HG03060 (cell line): ENCODE measurements at regions not wholly inside any gene's neighbourhood (a gene's known extent, or its start where the extent isn't known, plus 50 kb on each side); places are given as distances from the start of the nearest gene placed in this dataset.

Source experiments
- ATAC-seq: cut with Tn5 transposase; IDR thresholded peaks from one replicate; pipeline ENCODE4 v1.9.1; 2021; ENCODE audit warnings: low read depth, moderate number of reproducible peaks; ENCODE audit not compliant: unreplicated experiment

DNA sequence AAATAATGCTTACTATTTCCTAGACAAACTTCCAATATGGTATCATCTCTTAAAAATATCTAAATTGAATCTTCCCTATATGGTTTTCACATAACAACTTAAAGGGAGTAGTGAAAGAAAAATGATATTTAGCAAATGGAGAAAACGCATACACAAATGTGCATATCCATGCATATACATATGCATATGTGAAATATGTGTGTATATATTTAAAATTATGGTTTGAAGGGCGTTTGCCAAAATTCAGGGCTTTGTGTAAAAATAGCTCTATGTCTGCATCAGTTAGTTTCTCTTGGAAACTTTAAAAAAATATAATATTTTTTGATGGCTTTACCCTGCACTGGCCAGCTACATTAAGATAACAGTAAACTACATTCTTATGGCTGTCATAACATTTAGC is 986.7 kb downstream of the BCL11A start:
- no peak for ATAC-seq

DNA sequence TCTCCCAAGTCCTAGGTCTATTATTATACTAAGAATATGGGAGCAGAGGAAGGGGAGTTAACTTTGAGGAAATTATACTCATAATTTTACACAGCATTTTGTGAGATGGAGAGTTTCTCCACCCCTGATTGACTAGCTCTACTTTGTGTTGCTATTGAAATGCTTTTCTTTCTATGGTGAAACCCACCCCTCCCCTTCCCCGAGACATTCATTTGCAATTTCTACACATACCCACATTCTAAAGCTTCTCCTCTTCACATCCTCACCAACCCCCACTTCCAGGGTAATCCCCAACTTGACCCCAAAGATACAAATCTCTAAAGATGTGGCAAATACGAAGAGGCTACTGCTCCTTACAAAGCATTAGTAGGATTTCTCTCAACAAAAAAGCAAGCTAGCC is 992.2 kb downstream of the BCL11A start:
- no peak for ATAC-seq

DNA sequence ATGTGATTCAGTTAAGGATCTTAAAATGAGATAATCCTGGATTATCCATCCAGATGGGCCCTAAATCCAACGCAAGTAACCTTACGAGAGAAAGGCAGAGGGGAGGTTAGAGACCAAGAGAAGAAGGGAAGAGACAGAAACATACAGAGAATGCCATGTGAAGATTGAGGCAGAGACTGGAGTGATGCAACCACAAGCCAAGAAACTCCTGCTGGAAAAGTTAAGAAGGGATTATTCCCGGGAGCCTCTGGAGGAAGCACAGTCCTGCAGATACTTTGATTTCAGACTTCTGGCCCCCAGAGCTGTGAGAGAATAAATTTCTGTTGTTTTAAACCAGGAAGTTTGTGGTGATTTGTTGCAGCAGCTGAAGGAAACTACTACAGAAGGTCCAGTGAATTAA is 992.7 kb downstream of the BCL11A start:
- no peak for ATAC-seq

DNA sequence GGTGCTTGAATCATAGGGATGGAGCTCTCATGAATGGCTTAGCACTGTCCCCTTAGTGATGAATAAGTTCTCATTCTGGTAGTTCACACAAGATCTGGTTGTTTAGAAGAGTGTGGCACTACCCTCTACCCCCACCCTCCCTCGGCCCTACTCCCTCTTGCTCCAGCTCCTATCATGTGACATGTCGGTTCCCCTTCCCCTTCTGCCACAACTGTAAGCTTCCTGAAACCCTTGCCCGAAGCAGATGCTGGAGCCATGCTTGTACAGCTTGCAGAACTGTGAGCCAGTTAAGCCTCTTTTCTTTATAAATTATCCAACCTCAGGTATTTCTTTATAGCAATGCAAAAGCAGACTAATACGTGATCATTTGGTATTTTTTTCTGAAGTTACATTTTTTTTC is 1012.6 kb downstream of the BCL11A start:
- ATAC-seq, result no peak

DNA sequence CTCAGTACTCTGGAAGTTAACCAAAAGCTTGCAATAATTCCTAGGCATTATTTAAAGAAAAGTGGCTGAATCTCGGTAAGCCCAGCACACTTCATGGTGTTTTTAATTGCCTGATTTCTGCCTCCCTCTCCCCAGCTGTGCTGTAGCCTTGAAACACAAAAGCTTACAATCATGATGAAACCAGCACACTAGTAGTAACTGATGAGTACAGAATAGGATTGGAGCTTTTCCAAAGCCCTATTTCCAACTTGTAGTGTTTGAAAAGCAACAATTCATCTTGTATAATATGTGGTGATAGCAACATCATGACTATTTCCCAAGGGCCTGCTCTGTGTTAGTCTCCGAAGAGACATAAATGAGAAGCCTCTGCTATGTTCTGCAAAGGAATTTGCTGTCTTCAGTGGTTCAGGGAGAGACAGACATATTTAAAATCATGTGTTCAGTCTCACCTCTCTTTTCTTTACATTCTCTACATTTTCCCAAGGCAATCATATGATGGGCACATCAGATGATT is 1015.0 kb downstream of the BCL11A start:
- no peak for ATAC-seq

DNA sequence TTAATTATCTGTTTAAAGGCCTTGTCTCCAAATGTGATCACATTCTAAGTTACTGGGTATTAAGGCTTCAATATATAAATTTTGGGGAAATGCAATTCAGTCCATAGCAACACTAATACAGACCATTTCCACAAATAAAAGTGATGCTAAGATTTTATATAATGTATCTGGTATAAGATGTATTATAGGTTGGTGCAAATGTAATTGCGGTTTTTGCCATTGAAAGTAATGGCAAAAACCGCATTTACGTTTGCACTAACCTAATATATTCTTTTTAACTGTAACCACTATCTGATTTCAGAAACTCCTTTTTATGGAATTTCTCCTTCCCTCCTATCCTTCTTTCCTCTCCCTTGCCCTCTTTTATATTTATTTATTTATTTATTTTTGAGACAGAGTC is 1020.6 kb downstream of the BCL11A start:
- ATAC-seq, result no peak

DNA sequence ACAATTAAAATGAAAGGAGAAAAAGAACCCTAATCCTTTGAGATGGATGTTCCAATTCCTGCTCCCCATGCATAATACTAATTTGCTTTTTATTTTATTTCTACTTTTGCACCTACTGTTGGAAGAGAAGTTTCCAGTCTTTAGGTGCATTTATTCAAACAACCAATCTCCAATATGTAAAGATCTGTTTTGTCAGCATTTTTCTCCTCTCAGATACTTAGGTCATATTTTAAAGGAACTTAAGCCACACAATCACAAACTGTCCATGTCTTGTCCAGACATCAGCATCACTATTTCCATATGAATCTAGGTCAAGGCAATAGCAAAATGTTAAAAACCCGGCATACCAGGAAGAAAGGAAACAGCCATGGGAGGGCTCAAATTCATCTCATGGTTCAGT is 1023.2 kb downstream of the BCL11A start:
- ATAC-seq, result no peak

DNA sequence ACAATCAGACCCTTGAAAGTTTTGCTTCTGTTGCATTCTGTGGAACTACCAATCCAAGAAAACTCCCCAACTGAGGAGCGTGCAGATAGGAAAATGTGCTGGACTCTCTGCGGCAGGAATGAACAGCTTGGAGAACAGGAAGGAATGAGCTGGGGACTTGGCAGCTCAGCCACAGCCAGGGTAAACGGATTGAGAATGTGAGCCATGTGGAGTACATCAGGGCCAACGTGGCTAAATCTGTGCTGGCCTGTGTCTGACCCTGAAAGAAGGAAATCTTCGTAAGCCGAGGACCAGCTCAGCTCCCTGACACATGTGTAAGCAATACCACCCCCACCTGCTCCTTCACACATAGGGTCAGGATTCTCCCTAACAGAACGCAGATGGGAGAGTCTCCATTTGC is 1023.7 kb downstream of the BCL11A start:
- ATAC-seq, result no peak

DNA sequence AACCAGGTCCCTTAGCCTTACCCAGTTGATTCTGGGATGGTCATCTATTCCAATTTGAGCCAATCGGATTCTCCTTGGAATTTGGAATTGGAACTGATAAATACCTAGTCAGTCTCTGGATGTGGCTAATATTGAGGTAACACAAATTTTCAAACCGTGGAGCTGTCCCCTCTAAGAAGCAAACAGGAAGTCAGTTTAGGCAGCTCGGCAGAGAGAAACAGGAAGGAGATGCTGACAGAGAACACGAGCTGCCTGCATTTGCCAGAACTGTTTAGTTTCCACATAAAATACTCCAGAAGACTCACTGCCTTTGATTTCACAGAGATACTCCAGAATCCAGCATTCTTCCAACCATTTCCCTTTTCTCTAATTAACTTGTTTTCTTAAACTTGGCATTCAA is 1024.9 kb downstream of the BCL11A start:
- ATAC-seq, result no peak

DNA sequence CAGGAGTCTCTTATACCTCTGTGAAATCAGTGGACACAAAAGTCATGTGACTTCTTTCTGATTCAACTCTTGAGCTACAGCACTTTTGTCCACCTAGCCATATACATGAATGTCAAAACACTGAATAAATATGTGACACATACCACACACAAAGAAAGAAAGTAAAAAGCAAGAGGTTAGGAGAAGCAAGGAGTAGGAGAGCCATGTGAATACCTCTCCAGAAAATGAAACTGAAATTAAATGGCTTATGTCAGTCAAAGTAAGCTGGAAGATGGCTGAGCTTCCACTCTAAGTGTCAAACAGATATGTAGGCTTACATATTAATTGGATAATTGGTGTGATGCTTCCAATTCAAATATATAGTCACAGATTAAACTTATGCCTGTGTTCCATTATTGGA is 1050.5 kb downstream of the BCL11A start:
- ATAC-seq, result no peak

DNA sequence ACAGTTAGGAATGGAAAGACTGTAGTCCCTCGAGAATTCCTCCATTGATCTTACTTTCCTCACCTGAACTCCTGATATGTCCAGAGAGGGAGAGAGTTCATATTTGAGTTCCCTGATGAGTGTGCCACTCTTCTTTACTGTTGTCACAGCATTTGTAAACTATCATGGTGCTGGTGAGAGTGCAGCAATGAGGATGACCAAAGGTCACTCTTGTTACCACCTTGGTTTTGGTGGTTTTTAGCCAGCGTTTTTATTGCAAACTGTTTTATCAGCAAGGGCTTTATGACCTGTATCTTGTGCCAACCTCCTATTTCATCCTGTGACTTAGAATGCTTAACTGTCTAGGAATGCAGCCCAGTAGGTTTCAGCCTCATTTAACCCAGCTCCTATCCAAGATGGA is 1062.5 kb downstream of the BCL11A start:
- ATAC-seq, result no peak

DNA sequence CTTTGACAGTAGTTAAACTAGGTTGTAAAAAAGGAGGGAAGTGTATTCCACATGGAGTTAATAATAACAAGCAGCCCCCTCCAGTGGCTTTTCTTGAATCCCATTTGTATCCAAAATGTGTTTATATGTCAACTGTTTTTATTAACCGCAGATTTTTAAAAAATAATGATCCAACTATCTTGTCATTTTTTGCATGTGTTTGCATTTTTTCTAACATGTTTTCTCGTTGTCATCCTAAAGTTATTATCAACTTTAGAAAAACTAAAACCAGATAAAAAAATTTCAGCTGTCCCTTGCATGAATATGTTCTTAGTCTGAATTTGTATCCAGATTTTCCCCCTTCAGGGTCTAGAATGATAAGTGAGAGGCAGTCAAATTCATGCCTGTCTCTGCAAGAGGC is 1063.3 kb downstream of the BCL11A start:
- ATAC-seq, result no peak

DNA sequence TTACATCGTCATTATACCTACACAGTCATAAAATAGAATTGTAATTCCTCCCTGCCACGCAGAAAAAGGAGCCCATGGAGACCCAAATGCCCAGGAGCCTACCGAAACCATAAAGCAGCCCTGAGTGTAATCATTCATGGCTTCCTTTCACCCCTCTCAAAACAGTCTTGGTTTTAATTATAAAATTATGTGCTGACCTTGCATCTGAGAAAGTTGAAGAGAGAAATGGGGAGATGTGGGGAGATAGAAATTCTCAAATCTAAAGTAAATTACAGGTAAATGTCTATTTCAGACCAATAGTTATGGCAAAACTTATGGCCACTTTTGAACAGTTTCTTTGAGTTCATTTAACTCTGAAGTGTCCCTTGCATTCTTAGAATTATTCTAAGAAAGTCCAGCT is 1068.8 kb downstream of the BCL11A start:
- no peak for ATAC-seq

DNA sequence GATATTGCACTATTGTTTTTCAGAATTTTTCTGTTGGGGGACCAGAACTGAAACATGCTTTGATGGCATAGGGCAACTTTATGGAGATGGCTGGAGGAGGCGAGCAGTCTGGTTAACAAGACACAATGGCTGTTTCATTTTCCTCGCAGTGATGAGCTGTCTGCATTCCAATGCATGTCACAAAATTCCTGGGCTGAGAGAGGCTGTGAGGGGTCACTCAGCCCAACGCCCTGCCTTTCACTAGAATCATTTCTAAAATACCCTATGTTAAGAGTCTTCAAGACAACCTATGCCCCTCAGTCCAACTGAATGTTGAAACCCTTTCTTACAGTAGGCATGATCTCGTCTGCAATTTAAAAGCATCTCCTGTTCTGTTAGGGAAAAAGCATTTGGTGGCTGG is 1090.0 kb downstream of the BCL11A start:
- no peak for ATAC-seq

DNA sequence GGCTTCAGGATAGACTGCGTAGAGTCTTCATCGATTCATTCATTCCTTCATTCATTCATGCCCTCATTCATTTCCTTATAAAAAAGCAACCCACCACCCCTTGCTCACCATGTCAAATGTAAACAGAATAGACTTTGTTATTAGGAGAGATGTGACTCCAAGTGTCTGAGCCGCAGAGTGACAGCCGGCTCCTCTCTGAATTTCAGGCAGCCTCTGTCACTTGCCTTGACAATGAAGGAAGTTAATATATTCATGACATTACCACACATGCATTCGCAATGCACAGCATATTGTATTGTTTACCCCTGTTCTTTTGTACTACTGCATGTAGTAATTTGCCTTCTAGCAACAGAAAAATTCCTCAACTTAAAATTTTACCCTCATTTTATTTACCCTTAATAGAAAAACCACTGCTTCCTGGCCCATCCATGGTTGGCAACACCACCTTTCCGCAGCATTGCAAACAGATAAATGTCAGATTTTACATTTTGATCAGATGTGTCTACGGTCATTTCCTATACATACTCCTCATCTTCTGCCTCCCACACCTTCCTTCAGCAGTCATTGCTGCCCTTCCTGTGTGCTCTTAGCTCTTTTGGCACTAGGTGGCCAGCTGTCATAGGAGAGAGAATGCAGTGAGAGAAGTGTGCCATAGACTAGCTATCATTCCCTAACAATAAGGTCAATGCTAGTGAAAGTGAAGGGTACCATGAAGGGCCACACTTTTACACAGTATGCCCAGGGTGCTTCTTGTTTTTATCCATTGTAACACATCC is 1090.8 kb downstream of the BCL11A start:
- no peak for ATAC-seq

DNA sequence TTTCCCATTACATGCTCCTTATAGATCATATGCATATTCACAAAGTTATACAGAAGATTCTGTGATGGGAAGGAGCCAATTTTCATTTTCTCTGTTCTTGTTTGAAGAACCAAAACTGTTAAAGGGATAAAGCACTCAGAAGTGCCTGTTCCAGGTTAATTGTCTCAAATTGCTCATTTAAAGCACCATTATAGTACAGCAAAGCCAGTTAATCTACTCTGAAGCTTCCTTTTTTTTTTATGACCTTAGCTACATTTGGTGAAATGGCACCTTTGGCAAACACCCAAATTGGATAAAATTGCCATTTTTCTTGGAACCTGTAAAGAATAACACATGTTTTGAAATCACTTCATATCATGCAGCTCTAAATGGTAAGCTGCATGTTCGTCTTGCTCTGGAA is 1092.3 kb downstream of the BCL11A start:
- ATAC-seq, result no peak

DNA sequence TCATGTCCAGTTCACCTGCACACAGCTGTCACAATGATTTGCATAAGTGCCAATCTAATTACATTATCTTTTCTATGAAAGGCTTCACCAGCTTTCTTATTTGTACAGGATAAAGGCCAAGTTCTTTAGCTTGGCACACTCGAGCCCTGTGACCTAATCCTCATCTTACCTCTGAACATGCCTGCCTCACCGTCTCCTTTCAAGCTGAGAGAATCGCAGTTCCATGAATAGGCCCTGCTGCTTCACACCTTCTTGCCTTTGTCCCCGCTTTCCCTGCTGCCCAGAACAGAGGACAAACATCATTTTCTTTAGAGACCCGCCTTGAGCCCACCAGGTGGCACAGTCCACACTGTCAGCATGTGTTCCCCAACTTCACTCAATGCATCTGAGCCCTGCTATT is 1094.7 kb downstream of the BCL11A start:
- ATAC-seq, result no peak

DNA sequence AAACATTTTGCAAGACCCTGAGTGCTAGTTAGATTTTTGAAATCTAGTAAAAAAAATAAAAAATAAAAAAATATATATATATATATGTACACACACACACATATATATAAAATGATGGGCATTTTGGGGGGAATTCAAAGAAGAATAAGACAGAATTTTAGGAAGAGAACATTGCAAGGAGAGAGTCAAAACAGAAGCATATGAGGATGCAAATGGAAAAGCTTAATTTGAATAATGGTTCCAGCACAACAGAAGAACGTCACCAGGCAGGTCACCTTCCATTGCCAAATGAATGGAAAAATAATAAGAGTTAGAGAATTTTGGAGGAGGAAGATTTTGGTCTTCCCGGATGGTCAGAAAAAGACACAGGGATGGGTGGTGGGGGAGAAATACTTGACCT is 1097.2 kb downstream of the BCL11A start:
- no peak for ATAC-seq

DNA sequence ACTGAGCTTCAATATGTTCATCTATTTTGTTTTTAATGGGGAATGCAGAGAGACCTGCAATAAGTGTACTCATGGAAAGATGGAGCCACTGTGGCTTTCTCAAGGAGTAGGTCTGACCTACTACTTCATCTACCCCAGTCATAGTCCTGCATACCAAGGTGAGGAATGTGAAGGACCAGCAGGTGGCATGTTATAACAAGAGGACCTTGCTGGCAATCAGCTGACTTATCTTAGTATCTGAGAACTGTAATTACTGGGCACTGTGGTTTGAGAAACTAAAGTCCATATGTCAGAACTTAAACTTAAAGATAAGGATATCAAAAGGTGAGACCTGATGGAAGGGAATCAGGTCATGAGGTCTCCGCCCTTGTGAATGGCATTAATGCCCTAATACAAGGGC is 1104.2 kb downstream of the BCL11A start:
- no peak for ATAC-seq

DNA sequence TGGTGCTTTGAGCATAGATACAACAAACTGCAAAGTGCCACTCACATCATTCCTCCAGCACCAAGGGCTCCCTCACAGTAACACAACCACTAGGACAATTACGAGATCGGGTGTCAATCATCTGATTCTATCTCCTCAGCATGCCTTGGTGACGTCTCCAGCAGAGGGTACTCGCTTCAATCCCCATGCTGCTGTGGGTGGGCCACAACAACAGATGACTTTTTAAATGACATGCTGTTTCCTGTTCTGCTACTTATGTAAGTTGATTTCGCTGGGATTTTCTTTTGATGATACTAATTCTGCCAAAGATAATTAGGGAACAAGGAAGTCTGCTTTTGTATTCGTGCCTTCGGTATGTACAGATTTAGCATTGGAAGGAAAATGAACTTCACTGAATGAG is 1113.0 kb downstream of the BCL11A start:
- ATAC-seq, result no peak

DNA sequence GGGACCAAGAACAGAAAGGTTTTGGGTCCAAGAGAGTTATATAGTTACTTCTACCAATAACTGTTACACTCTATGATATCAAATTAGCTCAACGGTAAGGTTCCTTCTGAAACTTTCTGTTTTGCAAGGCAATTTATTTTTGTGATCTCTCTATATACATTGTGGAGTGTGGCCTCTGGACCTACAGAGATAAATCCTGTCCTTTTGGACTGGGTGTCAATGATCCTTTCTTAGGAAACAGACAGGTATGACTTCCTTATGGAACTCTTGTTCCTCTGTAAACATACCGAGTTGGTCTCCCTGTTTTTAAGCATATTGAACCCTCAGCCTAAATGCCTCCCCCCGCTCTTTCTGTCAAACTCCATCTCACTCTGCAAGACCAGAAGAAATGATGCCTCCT is 1117.8 kb downstream of the BCL11A start:
- no peak for ATAC-seq

DNA sequence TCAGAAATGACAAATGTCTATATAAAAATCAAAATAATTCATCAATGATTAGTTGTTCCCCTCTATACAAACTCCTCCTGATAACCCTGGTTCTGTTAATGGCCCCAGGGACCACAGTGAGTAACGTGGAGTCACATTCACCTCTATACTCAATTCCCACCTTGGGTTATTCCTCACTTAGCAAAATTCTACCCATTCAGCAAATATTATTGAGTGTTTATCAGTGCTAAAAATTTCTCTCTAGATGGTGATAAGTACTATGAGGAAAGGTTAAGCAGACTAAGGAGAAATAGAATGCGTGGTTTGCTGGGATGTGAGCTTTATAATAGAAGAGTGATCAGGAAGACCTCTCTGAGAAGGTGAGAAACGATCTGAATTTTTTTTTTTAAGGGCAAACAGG is 1124.5 kb downstream of the BCL11A start:
- no peak for ATAC-seq

DNA sequence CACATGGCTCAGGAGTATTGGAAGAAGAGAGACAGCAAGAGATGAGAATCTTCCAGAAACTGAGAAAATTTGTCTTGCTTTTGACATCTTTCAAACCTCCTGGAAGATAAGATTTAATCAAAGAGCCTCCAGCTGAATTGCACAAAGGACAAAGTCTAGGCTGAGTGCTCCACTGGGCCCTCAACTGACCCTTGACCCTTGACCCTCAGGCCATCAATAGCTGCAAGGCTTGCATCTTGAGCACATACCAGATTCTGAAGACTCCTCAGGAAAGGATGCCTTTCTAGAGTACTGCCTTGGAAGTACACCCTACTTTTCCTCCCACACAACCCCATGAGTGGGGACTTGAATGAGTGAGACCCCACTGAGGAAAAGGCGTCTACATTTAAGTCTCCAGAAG is 1125.5 kb downstream of the BCL11A start:
- ATAC-seq, result no peak
